HCT116 (cell line): ENCODE measurements at regions not wholly inside any gene's neighbourhood (a gene's known extent, or its start where the extent isn't known, plus 50 kb on each side); places are given as distances from the start of the nearest gene placed in this dataset.

Experiments used
- CTCF ChIP-seq, 3 experiments: fragments of 200-600 bp in 1 of 3; sonication (generic) in 1 of 3; IDR thresholded peaks in 2 of 3; conservative IDR thresholded peaks in 1 of 3; 2 replicates each; pipeline ENCODE4 v1.5.1; 2012 to 2017; ENCODE audit warnings: low read depth in 2 of 3, low read length in 2 of 3, antibody characterized with exemption in 1 of 3, borderline replicate concordance in 1 of 3, control low read depth in 1 of 3, mild to moderate bottlenecking in 1 of 3, mixed read lengths in 1 of 3, mixed run types in 1 of 3, moderate library complexity in 1 of 3; ENCODE audit not compliant: insufficient read depth in 1 of 3
- EZH2 ChIP-seq: fragments of 200-600 bp; sonication (generic); IDR thresholded peaks from 2 replicates; pipeline ENCODE4 v1.6.1; 2017; ENCODE audit warnings: antibody characterized with exemption, mixed run types
- EZH2phosphoT487 ChIP-seq: fragments of 200-600 bp; IDR thresholded peaks from 2 replicates; pipeline ENCODE4 v1.6.1; 2018; ENCODE audit warnings: antibody characterized with exemption, borderline replicate concordance
- POLR2A ChIP-seq: IDR thresholded peaks from 2 replicates; pipeline ENCODE4 v1.7.0; 2011; ENCODE audit warnings: borderline replicate concordance; ENCODE audit not compliant: insufficient read depth, insufficient read length; ENCODE audit errors: extremely low read depth
- POLR2AphosphoS5 ChIP-seq: IDR thresholded peaks from 2 replicates; pipeline ENCODE4 v1.6.1; 2011; ENCODE audit warnings: mild to moderate bottlenecking, low read depth, low read length, moderate library complexity
- RAD21 ChIP-seq: IDR thresholded peaks from 2 replicates; pipeline ENCODE4 v1.6.1; 2012; ENCODE audit warnings: low read depth, mild to moderate bottlenecking

- no peak for TF ChIP-seq EZH2
- no peak for TF ChIP-seq POLR2A
- no peak for TF ChIP-seq EZH2phosphoT487
- no peak for TF ChIP-seq CTCF (IDR thresholded peaks at IDR 0.05 in 2 of 3, conservative IDR thresholded peaks at IDR 0.05 in 1 of 3; ENCODE audit: borderline replicate concordance in 1 of 3, insufficient read depth in 1 of 3, low read depth in 2 of 3, low read length in 2 of 3)
- TF ChIP-seq RAD21 = no peak
- TF ChIP-seq POLR2AphosphoS5 = no peak
These were observed 72.9 kb upstream of the LMO1 start for GRCh38 chr11:8336356-8337129.
